ENCODE measurements at regions not wholly inside any gene's neighbourhood (a gene's known extent, or its start where the extent isn't known, plus 50 kb on each side); places are given as distances from the start of the nearest gene placed in this dataset.

GRCh38 chr1:232302376-232303221 lies 327.3 kb downstream of the SIPA1L2 start:
- Histone ChIP-seq H3K27ac (ENCODE audit: low read depth, low read length) (no peak overlapping the region), H2BK15ac (ENCODE audit: low read length) (no peak overlapping the region), H2BK12ac (ENCODE audit: low read depth, low read length) (no peak overlapping the region), H2BK20ac (ENCODE audit: low read length) (no peak overlapping the region), H4K20me1 (replicated peaks in 1 of 2; ENCODE audit: control insufficient read depth in 1 of 2, insufficient read depth in 2 of 2, low read length in 2 of 2) (no peaks in the 10 kb centered on the region), H4K5ac (ENCODE audit: insufficient read length, low read depth, low read length) (no peak overlapping the region), H2AK5ac (ENCODE audit: low read depth, low read length) (no peak overlapping the region), H3K4ac (replicated peaks; ENCODE audit: insufficient read length, low read depth, low read length) (no peak overlapping the region), H2BK5ac (ENCODE audit: low read depth, low read length) (no peak overlapping the region), H3K36me3 (ENCODE audit: control insufficient read depth in 2 of 4, insufficient read depth in 4 of 4, low read length in 3 of 4) (no peaks in the 10 kb centered on the region), H3K4me1 (replicated peaks in 1 of 4; ENCODE audit: control insufficient read depth in 3 of 4, insufficient read depth in 4 of 4, low read length in 3 of 4) (peaks cover 3 to 11% (median 6%) of the 10 kb centered on the region in 4 experiments), H3K79me1 (ENCODE audit: low read depth, low read length) (no peaks in the 10 kb centered on the region), H3K14ac (ENCODE audit: insufficient read length) (no peak overlapping the region), H3K4me3 (ENCODE audit: extremely low read depth in 1 of 4, insufficient read depth in 2 of 4, low read depth in 3 of 4, low read length in 4 of 4) (no peak overlapping the region), H3K4me2 (ENCODE audit: insufficient read depth in 1 of 2, low read depth in 2 of 2, low read length in 2 of 2) (no peak overlapping the region), H3K9ac (replicated peaks in 1 of 4; ENCODE audit: extremely low read depth in 1 of 4, low read depth in 3 of 4, low read length in 3 of 4) (no peak overlapping the region), H3K56ac (replicated peaks; ENCODE audit: insufficient read length, low read depth, low read length) (no peak overlapping the region), H3K79me2 (ENCODE audit: control insufficient read depth in 1 of 2, insufficient read depth in 2 of 2, low read length in 2 of 2) (no peaks in the 10 kb centered on the region), H3K27me3 (replicated peaks in 1 of 4; ENCODE audit: control insufficient read depth in 3 of 4, extremely low read depth in 1 of 4, insufficient read depth in 3 of 4, low read length in 3 of 4) (no peaks in the 10 kb centered on the region; a peak in 1 of 7 replicates), H3K23me2 (ENCODE audit: low read depth, low read length) (no peaks in the 10 kb centered on the region), H2BK120ac (replicated peaks; ENCODE audit: low read depth, low read length) (no peak overlapping the region), H4K8ac (ENCODE audit: extremely low read depth, insufficient read depth, low read length) (no peak overlapping the region), H3K9me3 (ENCODE audit: insufficient read depth in 2 of 2, low read depth in 1 of 2, low read length in 1 of 2) (no peaks in the 10 kb centered on the region), H3K23ac (ENCODE audit: insufficient read length) (no peak overlapping the region), H2AFZ (ENCODE audit: low read length) (no peak overlapping the region), H3K18ac (ENCODE audit: extremely low read depth, low read length) (no peak overlapping the region), H4K91ac (replicated peaks; ENCODE audit: insufficient read length, low read length) (no peak overlapping the region)
- ChIA-PET POLR2A (ENCODE audit: partially characterized antibody) (no interaction called here), CTCF (ENCODE audit: partially characterized antibody) (interaction anchor here (1.1 to 2.1 kb wide), 4 partner anchors 10 to 174 kb away, joined by 3 to 5 read pairs (median 4); no protein-coding TSS in a partner anchor)
- no peak for FAIRE-seq
- no peak for DNase-seq (ENCODE audit: low read depth in 1 of 2, low spot score in 2 of 2)
- TF ChIP-seq SIRT6 (IDR thresholded peaks at IDR 0.05; ENCODE audit: low read length) (no peak), CTCF (IDR thresholded peaks at IDR 0.05; ENCODE audit: control extremely low read depth in 1 of 3, insufficient read depth in 1 of 3, low read depth in 1 of 3, low read length in 3 of 3) (0 out of 4 replicates have a peak, but pooled peaks of 1 of the 3 experiments have one; percentile 11), RAD21 (IDR thresholded peaks at IDR 0.05 in 1 of 2, conservative IDR thresholded peaks at IDR 0.05 in 1 of 2; ENCODE audit: low read depth in 2 of 2, low read length in 2 of 2) (peak in 1 of 2 experiments; percentile 46; a peak in 2 of 4 replicates)
- 87% methylated on average over 4 of the region's 4 CpGs; no CpG with 5 or more reads in 1 of the 2 experiments for WGBS, 2 experiments (ENCODE audit: extremely low coverage in 1 of 2, insufficient coverage in 1 of 2, insufficient read length in 1 of 2, insufficient replicate concordance in 2 of 2, low coverage in 1 of 2, low lambda C conversion rate in 2 of 2, missing lambda C conversion rate in 1 of 2)

Measured in H1 (cell line).